Endodermal cell (in vitro differentiated cells): ENCODE measurements at regions not wholly inside any gene's neighbourhood (a gene's known extent, or its start where the extent isn't known, plus 50 kb on each side); places are given as distances from the start of the nearest gene placed in this dataset.
"Not testable (repeated sequence)": the region's sequence is repeated elsewhere in the genome, so short reads cannot be mapped to it uniquely, and the experiment has no call there.

Source experiments
- DNase-seq: peaks from one replicate; pipeline ENCODE4 v3.0.0-alpha.2; 2017
- H3K27ac ChIP-seq: 2 replicates; pipeline ENCODE4 v1.5.1; 2013; ENCODE audit warnings: mild to moderate bottlenecking, low read depth, low read length, moderate library complexity
- H3K27me3 ChIP-seq: 2 replicates; pipeline ENCODE4 v1.6.1; 2013; ENCODE audit warnings: mild to moderate bottlenecking, low read length, moderate library complexity; ENCODE audit not compliant: insufficient read depth, control insufficient read depth, poor library complexity, severe bottlenecking
- H3K36me3 ChIP-seq: 2 replicates; pipeline ENCODE4 v1.7.0; 2013; ENCODE audit warnings: mild to moderate bottlenecking, low read length, moderate library complexity; ENCODE audit not compliant: control insufficient read depth, insufficient read depth
- H3K4me1 ChIP-seq: one replicate; pipeline ENCODE4 v1.7.0; 2013; ENCODE audit warnings: low read length; ENCODE audit not compliant: control insufficient read depth, insufficient read depth
- H3K4me3 ChIP-seq: 2 replicates; pipeline ENCODE4 v1.5.1; 2013; ENCODE audit warnings: mild to moderate bottlenecking, low read length, moderate library complexity
- H3K9ac ChIP-seq: 2 replicates; pipeline ENCODE4 v1.6.1; 2013; ENCODE audit warnings: mild to moderate bottlenecking, low read length, moderate library complexity; ENCODE audit not compliant: poor library complexity, severe bottlenecking; ENCODE audit errors: extremely low read depth
- H3K9me3 ChIP-seq: 2 replicates; pipeline ENCODE4 v1.6.1; 2013; ENCODE audit warnings: mild to moderate bottlenecking, low read length, moderate library complexity; ENCODE audit not compliant: control insufficient read depth
- H3K27ac Mint-ChIP-seq: 2 replicates; pipeline ENCODE4 v1.8.0; 2020; ENCODE audit warnings: mixed read lengths
- H3K27me3 Mint-ChIP-seq: 2 replicates; pipeline ENCODE4 v1.8.0; 2021; ENCODE audit warnings: mild to moderate bottlenecking, mixed read lengths; ENCODE audit not compliant: insufficient read depth
- H3K36me3 Mint-ChIP-seq: 2 replicates; pipeline ENCODE4 v1.8.0; 2020; ENCODE audit warnings: low read depth, mixed read lengths
- H3K4me1 Mint-ChIP-seq: 2 replicates; pipeline ENCODE4 v1.8.0; 2020; ENCODE audit warnings: mixed read lengths
- H3K4me3 Mint-ChIP-seq: 2 replicates; pipeline ENCODE4 v1.8.0; 2020; ENCODE audit warnings: mild to moderate bottlenecking, moderate library complexity, mixed read lengths
- H3K9me3 Mint-ChIP-seq: 2 replicates; pipeline ENCODE4 v1.8.0; 2020; ENCODE audit warnings: mild to moderate bottlenecking, mixed read lengths
- CTCF ChIP-seq: fragments of 200-600 bp; sonication (generic); conservative IDR thresholded peaks from 2 replicates; pipeline ENCODE4 v1.5.0; 2021; ENCODE audit warnings: antibody characterized with exemption, mild to moderate bottlenecking
- WGBS, 2 experiments: methylation state at CpG; one replicate each; pipeline versions ENCODE4 v1.1.5 to v1.1.7; 2013; ENCODE audit warnings: missing lambda C conversion rate in 2 of 2, mixed read lengths in 1 of 2; ENCODE audit not compliant: insufficient coverage in 1 of 2, insufficient read length in 1 of 2; 5-methylcytosine and 5-hydroxymethylcytosine counted together

- H3K4me3 Mint-ChIP-seq, result no peak overlapping the region
- no peak overlapping the region for H3K4me3 ChIP-seq
- 94 to 95% methylated on average over 4 of the region's 4 CpGs for WGBS, 2 experiments
- no peaks in the 10 kb centered on the region for H3K4me1 ChIP-seq
- no peak for TF ChIP-seq CTCF
- no peak overlapping the region for H3K9ac ChIP-seq
- no peak overlapping the region for H3K27ac ChIP-seq
- H3K9me3 Mint-ChIP-seq, result no peaks in the 10 kb centered on the region
- no peaks in the 10 kb centered on the region for H3K27me3 ChIP-seq
- H3K36me3 Mint-ChIP-seq, result peaks cover 4% of the 10 kb centered on the region
- no peak overlapping the region for H3K27ac Mint-ChIP-seq
- H3K4me1 Mint-ChIP-seq, result no peaks in the 10 kb centered on the region
- no peaks in the 10 kb centered on the region for H3K36me3 ChIP-seq
- no peaks in the 10 kb centered on the region for H3K27me3 Mint-ChIP-seq
- H3K9me3 ChIP-seq, result peaks cover 8% of the 10 kb centered on the region
- DNase-seq, result no peak
Measured at GRCh38 chr4:133550436-133550835, 401.3 kb downstream of the PCDH10 start.

- Histone ChIP-seq H3K27ac (no peak overlapping the region), H3K27me3 (no peaks in the 10 kb centered on the region), H3K4me3 (no peak overlapping the region), H3K9me3 (no peaks in the 10 kb centered on the region), H3K4me1 (no peaks in the 10 kb centered on the region), H3K9ac (no peak overlapping the region), H3K36me3 (no peaks in the 10 kb centered on the region)
- H3K36me3 Mint-ChIP-seq, result no peaks in the 10 kb centered on the region
- H3K27ac Mint-ChIP-seq, result no peak overlapping the region
- no peak for DNase-seq
- H3K27me3 Mint-ChIP-seq, result no peaks in the 10 kb centered on the region
- H3K4me1 Mint-ChIP-seq, result peaks cover 2% of the 10 kb centered on the region
- TF ChIP-seq CTCF, result no peak
- 87 to 91% methylated on average over 3 to 4 of the region's 4 CpGs for WGBS, 2 experiments
- no peak overlapping the region for H3K4me3 Mint-ChIP-seq
- H3K9me3 Mint-ChIP-seq, result no peaks in the 10 kb centered on the region
Measured at GRCh38 chr4:133544097-133544496, 395.0 kb downstream of the PCDH10 start.

DNA sequence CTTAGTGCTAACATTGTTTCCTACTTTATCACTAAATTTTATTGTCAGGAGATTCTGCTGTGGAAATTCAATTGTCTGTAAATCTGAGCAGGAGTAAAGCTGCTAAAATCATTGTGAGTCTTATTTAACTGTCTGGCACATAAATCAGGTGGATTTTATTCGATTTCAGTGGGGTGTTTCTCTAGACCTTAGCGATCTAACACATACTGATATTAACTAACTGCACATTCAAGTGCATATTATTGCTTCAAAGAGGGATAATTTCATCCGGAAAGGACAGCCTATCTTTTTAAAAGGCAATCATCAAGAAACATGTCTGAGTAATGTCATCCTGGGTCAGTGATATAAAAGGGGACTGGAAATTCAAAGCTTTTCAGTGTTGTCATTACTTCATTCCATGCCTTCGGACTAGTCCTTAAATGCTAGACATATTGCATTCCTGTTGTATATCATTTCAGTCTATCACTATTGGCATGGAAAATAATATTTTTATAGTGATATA lies 388.7 kb downstream of the PCDH10 start:
- H3K27me3 Mint-ChIP-seq, result no peaks in the 10 kb centered on the region
- no peak for TF ChIP-seq CTCF
- no peaks in the 10 kb centered on the region for H3K4me1 ChIP-seq
- peak overlapping the region; percentile 5 for H3K4me3 ChIP-seq
- H3K4me3 Mint-ChIP-seq, result no peak overlapping the region
- peaks cover 13% of the 10 kb centered on the region for H3K4me1 Mint-ChIP-seq
- H3K36me3 ChIP-seq, result no peaks in the 10 kb centered on the region
- H3K27me3 ChIP-seq, result no peaks in the 10 kb centered on the region
- WGBS, 2 experiments, result 80 to 95% methylated on average over 1 to 4 of the region's 4 CpGs
- peaks cover 14% of the 10 kb centered on the region for H3K36me3 Mint-ChIP-seq
- H3K9me3 Mint-ChIP-seq, result peaks cover 16% of the 10 kb centered on the region
- no peaks in the 10 kb centered on the region for H3K9me3 ChIP-seq
- no peak overlapping the region for H3K27ac ChIP-seq
- no peak for DNase-seq
- peak overlapping the region; percentile 5 for H3K9ac ChIP-seq
- H3K27ac Mint-ChIP-seq, result peak overlapping the region; percentile 43

DNA sequence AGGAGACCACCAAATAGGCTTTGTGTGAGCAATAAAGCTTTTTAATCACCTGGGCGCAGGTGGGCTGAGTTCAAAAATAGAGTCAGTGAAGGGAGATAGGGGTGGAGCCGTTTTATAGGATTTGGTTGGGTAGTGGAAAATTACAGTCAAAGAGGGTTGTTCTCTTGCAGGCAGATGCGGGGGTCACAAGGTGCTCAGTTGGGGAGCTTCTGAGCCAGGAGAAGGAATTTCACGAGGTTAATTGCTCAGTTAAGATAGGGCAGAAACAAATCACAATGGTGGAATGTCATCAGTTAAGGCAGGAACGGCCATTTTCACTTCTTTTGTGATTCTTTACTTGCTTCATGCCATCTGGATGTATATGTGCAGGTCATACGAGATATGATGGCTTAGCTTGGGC lies 385.1 kb downstream of the PCDH10 start:
- Histone ChIP-seq H3K4me3 (peak overlapping the region; percentile 85), H3K9ac (peak overlapping the region; percentile 73)
- peaks cover 19% of the 10 kb centered on the region for H3K36me3 Mint-ChIP-seq
- peaks cover 22% of the 10 kb centered on the region for H3K4me1 Mint-ChIP-seq
- not testable (repeated sequence) for H3K36me3 ChIP-seq, H3K4me1 ChIP-seq, H3K27me3 Mint-ChIP-seq, H3K27ac ChIP-seq, H3K27ac Mint-ChIP-seq, H3K9me3 ChIP-seq, H3K27me3 ChIP-seq
- DNase-seq, result peak; percentile 57
- H3K4me3 Mint-ChIP-seq, result peak overlapping the region; percentile 40
- peaks cover 26% of the 10 kb centered on the region for H3K9me3 Mint-ChIP-seq
- WGBS, 2 experiments, result 71 to 77% methylated on average over 4 to 6 of the region's 6 CpGs
